HCT116 (cell line): ENCODE measurements at regions not wholly inside any gene's neighbourhood (a gene's known extent, or its start where the extent isn't known, plus 50 kb on each side); places are given as distances from the start of the nearest gene placed in this dataset.

Experiments used
- CEBPB ChIP-seq: IDR thresholded peaks from 2 replicates; pipeline ENCODE4 v1.6.1; 2012; ENCODE audit warnings: low read depth
- CTCF ChIP-seq, 3 experiments: fragments of 200-600 bp in 1 of 3; sonication (generic) in 1 of 3; IDR thresholded peaks in 2 of 3; conservative IDR thresholded peaks in 1 of 3; 2 replicates each; pipeline ENCODE4 v1.5.1; 2012 to 2017; ENCODE audit warnings: low read depth in 2 of 3, low read length in 2 of 3, antibody characterized with exemption in 1 of 3, borderline replicate concordance in 1 of 3, control low read depth in 1 of 3, mild to moderate bottlenecking in 1 of 3, mixed read lengths in 1 of 3, mixed run types in 1 of 3, moderate library complexity in 1 of 3; ENCODE audit not compliant: insufficient read depth in 1 of 3

- no peak for TF ChIP-seq CTCF (IDR thresholded peaks at IDR 0.05 in 2 of 3, conservative IDR thresholded peaks at IDR 0.05 in 1 of 3; ENCODE audit: borderline replicate concordance in 1 of 3, insufficient read depth in 1 of 3, low read depth in 2 of 3, low read length in 2 of 3)
- no peak for TF ChIP-seq CEBPB
Measured at GRCh38 chr7:89554209-89554608, 600.1 kb upstream of the STEAP1 start.
